Smooth muscle cell (in vitro differentiated cells): ENCODE measurements at regions not wholly inside any gene's neighbourhood (a gene's known extent, or its start where the extent isn't known, plus 50 kb on each side); places are given as distances from the start of the nearest gene placed in this dataset.

ENCODE experiments used
- DNase-seq: peaks from one replicate; lab custom pipeline; 2025; ENCODE audit not compliant: unreplicated experiment; lab: John Stamatoyannopoulos, UW
- H2AFZ ChIP-seq: fragments of 200-600 bp; sonication (generic); 2 replicates; pipeline ENCODE4 v1.6.0; 2016; ENCODE audit warnings: antibody characterized with exemption, low read depth, mild to moderate bottlenecking
- H3F3A ChIP-seq: fragments of 200-600 bp; sonication (generic); 2 replicates; pipeline ENCODE4 v1.6.0; 2017; ENCODE audit warnings: antibody characterized with exemption, low read depth
- H3K27ac ChIP-seq: fragments of 200-600 bp; sonication (generic); 2 replicates; pipeline ENCODE4 v1.5.1; 2016; ENCODE audit warnings: low read depth, mild to moderate bottlenecking
- H3K27me3 ChIP-seq: fragments of 200-600 bp; sonication (generic); 2 replicates; pipeline ENCODE4 v1.6.1; 2016; ENCODE audit warnings: low read depth, mild to moderate bottlenecking
- H3K36me3 ChIP-seq: fragments of 200-600 bp; sonication (generic); 2 replicates; pipeline ENCODE4 v1.5.1; 2016; ENCODE audit warnings: low read depth
- H3K4me1 ChIP-seq: fragments of 200-600 bp; sonication (generic); 2 replicates; pipeline ENCODE4 v1.5.1; 2016; ENCODE audit warnings: low read depth
- H3K4me2 ChIP-seq: fragments of 200-600 bp; sonication (generic); 2 replicates; pipeline ENCODE4 v1.6.0; 2016; ENCODE audit warnings: mild to moderate bottlenecking
- H3K4me3 ChIP-seq: fragments of 200-600 bp; sonication (generic); 2 replicates; pipeline ENCODE4 v1.5.1; 2016; ENCODE audit warnings: mild to moderate bottlenecking
- H3K79me2 ChIP-seq: fragments of 200-600 bp; sonication (generic); 2 replicates; pipeline ENCODE4 v1.6.0; 2016; ENCODE audit warnings: low read depth, mild to moderate bottlenecking
- H3K9ac ChIP-seq: fragments of 200-600 bp; sonication (generic); 2 replicates; pipeline ENCODE4 v1.6.0; 2016; ENCODE audit warnings: low read depth
- H3K9me3 ChIP-seq: fragments of 200-600 bp; sonication (generic); replicated peaks from 2 replicates; pipeline ENCODE4 v1.5.1; 2016; ENCODE audit warnings: low read depth
- H4K20me1 ChIP-seq: fragments of 200-600 bp; sonication (generic); 2 replicates; pipeline ENCODE4 v1.6.0; 2016; ENCODE audit warnings: low read depth
- CTCF ChIP-seq: fragments of 200-600 bp; sonication (generic); IDR thresholded peaks from 2 replicates; pipeline ENCODE4 v1.5.1; 2017; ENCODE audit warnings: borderline replicate concordance, mild to moderate bottlenecking, antibody characterized with exemption; ENCODE audit not compliant: insufficient read depth, poor library complexity, severe bottlenecking
- WGBS: methylation state at CpG from one replicate; pipeline ENCODE4 v1.1.7; 2016; ENCODE audit warnings: low lambda C conversion rate; 5-methylcytosine and 5-hydroxymethylcytosine counted together

GRCh38 chr2:182530636-182531035 lies 103.8 kb upstream of the PDE1A start:
- no peak for DNase-seq
- Histone ChIP-seq H3K4me2 (no peak overlapping the region), H2AFZ (no peak overlapping the region), H3K36me3 (no peaks in the 10 kb centered on the region), H3F3A (no peaks in the 10 kb centered on the region), H3K4me3 (no peak overlapping the region), H3K27ac (no peak overlapping the region), H3K4me1 (no peaks in the 10 kb centered on the region), H3K9me3 (no peaks in the 10 kb centered on the region), H3K27me3 (no peaks in the 10 kb centered on the region), H3K79me2 (no peaks in the 10 kb centered on the region), H3K9ac (no peak overlapping the region), H4K20me1 (no peaks in the 10 kb centered on the region)
- no peak for TF ChIP-seq CTCF

- Histone ChIP-seq H3K27ac (no peak overlapping the region), H3K79me2 (no peaks in the 10 kb centered on the region), H3K9me3 (no peaks in the 10 kb centered on the region), H4K20me1 (no peaks in the 10 kb centered on the region), H2AFZ (no peak overlapping the region), H3K4me1 (no peaks in the 10 kb centered on the region), H3K36me3 (no peaks in the 10 kb centered on the region), H3F3A (no peaks in the 10 kb centered on the region), H3K9ac (no peak overlapping the region), H3K27me3 (no peaks in the 10 kb centered on the region), H3K4me3 (no peak overlapping the region), H3K4me2 (no peak overlapping the region)
- DNase-seq: no peak
- 86% methylated on average over 1 of the region's 1 CpG for WGBS
- no peak for TF ChIP-seq CTCF
Observed at GRCh38 chr2:182540252-182540651, 113.4 kb upstream of the PDE1A start.

- no peak for TF ChIP-seq CTCF
- Histone ChIP-seq H3K4me3 (no peak overlapping the region), H3K27me3 (no peaks in the 10 kb centered on the region), H3K36me3 (no peaks in the 10 kb centered on the region), H2AFZ (no peak overlapping the region), H3K4me1 (no peaks in the 10 kb centered on the region), H4K20me1 (no peaks in the 10 kb centered on the region), H3K27ac (no peak overlapping the region), H3K79me2 (no peaks in the 10 kb centered on the region), H3F3A (no peaks in the 10 kb centered on the region), H3K4me2 (no peak overlapping the region), H3K9ac (no peak overlapping the region), H3K9me3 (no peaks in the 10 kb centered on the region)
- DNase-seq: no peak
Observed at GRCh38 chr2:182541268-182541667, 114.4 kb upstream of the PDE1A start.

GRCh38 chr2:182542501-182543258 lies 115.8 kb upstream of the PDE1A start:
- Histone ChIP-seq H3K79me2 (no peaks in the 10 kb centered on the region), H3K4me1 (no peaks in the 10 kb centered on the region), H2AFZ (peak overlapping the region; percentile 13), H3K27me3 (no peaks in the 10 kb centered on the region), H3K27ac (no peak overlapping the region), H4K20me1 (no peaks in the 10 kb centered on the region), H3K9me3 (no peaks in the 10 kb centered on the region), H3K4me3 (no peak overlapping the region), H3K9ac (no peak overlapping the region), H3K36me3 (no peaks in the 10 kb centered on the region), H3F3A (no peaks in the 10 kb centered on the region), H3K4me2 (no peak overlapping the region)
- TF ChIP-seq CTCF: no peak
- WGBS: 75% methylated on average over 6 of the region's 6 CpGs
- no peak for DNase-seq
